ENCODE measurements at regions not wholly inside any gene's neighbourhood (a gene's known extent, or its start where the extent isn't known, plus 50 kb on each side); places are given as distances from the start of the nearest gene placed in this dataset.
"Not testable (repeated sequence)": the region's sequence is repeated elsewhere in the genome, so short reads cannot be mapped to it uniquely, and the experiment has no call there.

DNA sequence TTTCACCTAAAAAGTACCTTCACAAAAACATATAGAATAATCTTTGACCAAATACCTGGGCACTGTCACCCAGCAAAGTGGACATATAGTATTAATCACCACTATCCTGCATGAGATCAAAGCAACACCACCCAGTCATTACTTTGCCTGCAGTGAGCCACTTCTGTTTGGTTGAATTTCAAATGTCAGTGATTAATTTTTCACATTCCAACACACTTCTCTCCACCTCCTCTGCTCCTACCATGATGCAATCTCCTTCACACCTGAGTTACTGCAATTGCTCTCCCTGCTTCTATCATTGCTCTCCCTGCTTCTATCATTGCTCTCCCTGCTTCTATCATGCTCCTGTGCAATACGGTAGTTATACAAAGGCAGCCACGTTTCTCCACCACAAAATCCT lies 106.1 kb upstream of the NETO1 start:
- Histone ChIP-seq H3K27ac (no peak overlapping the region), H3K4me3 (no peak overlapping the region), H3K4me1 (no peaks in the 10 kb centered on the region), H3K36me3 (no peaks in the 10 kb centered on the region), H3K9me3 (no peaks in the 10 kb centered on the region), H3K27me3 (no peaks in the 10 kb centered on the region)
- no peak for DNase-seq (ENCODE audit: extremely low spot score in 2 of 2)
- intact Hi-C loops (cut with DNase I): no loop called here
- TF ChIP-seq, protein P1, sequence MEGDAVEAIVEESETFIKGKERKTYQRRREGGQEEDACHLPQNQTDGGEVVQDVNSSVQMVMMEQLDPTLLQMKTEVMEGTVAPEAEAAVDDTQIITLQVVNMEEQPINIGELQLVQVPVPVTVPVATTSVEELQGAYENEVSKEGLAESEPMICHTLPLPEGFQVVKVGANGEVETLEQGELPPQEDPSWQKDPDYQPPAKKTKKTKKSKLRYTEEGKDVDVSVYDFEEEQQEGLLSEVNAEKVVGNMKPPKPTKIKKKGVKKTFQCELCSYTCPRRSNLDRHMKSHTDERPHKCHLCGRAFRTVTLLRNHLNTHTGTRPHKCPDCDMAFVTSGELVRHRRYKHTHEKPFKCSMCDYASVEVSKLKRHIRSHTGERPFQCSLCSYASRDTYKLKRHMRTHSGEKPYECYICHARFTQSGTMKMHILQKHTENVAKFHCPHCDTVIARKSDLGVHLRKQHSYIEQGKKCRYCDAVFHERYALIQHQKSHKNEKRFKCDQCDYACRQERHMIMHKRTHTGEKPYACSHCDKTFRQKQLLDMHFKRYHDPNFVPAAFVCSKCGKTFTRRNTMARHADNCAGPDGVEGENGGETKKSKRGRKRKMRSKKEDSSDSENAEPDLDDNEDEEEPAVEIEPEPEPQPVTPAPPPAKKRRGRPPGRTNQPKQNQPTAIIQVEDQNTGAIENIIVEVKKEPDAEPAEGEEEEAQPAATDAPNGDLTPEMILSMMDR (IDR thresholded peaks at IDR 0.05): no peak
- TF ChIP-seq POLR2AphosphoS5 (IDR thresholded peaks at IDR 0.05; ENCODE audit: insufficient read depth in 1 of 2, low read depth in 1 of 2) (no peak), POLR2A (IDR thresholded peaks at IDR 0.05) (no peak)

DNA sequence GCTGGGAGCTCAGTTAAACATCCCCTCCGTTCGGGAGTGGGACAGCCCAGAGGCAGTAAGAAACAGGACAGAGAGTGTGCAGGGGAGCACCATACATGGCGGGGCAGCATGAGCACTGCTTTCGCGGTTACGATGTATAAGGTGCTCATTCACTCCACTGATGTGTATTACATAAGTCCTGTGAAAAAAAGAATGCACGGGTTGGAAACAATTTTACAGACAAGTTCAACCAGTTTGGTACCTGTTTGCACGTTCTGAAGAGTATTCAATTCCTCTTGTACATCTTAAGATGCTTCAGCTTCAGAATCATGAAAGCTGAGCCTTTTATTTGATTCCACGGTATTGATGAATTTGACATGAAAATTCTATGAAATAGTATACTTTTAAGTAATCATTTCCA lies 97.8 kb upstream of the NETO1 start:
- Histone ChIP-seq H3K4me1 (no peaks in the 10 kb centered on the region), H3K9me3 (no peaks in the 10 kb centered on the region), H3K4me3 (no peak overlapping the region), H3K27me3 (no peaks in the 10 kb centered on the region), H3K36me3 (no peaks in the 10 kb centered on the region), H3K27ac (no peak overlapping the region)
- intact Hi-C loops (cut with DNase I): loop anchor here (10.0 kb wide), 1 partner anchor 1989 kb away; no protein-coding TSS in a partner anchor
- no peak for DNase-seq (ENCODE audit: extremely low spot score in 2 of 2)
- TF ChIP-seq, protein P1 (IDR thresholded peaks at IDR 0.05): no peak
- TF ChIP-seq POLR2A (IDR thresholded peaks at IDR 0.05) (no peak), POLR2AphosphoS5 (IDR thresholded peaks at IDR 0.05; ENCODE audit: insufficient read depth in 1 of 2, low read depth in 1 of 2) (no peak)

DNA sequence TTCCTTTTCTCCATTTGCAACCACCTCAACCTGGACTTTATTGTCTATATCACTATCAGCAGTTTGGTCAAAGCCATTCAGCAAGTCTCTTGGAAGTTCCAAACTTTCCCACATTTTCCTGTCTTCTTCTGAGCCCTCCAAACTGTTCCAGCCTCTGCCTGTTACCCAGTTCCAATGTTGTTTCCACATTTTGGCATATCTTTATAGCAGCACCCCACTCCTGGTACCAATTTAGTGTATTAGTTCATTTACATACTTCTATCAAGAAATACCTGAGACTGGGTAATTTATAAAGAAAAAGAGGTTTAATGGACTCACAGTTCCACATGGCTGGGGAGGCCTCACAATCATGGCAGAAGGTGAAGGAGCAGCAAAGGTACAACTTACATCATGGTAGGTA lies 90.4 kb upstream of the NETO1 start:
- H3K4me3 ChIP-seq: not testable (repeated sequence)

DNA sequence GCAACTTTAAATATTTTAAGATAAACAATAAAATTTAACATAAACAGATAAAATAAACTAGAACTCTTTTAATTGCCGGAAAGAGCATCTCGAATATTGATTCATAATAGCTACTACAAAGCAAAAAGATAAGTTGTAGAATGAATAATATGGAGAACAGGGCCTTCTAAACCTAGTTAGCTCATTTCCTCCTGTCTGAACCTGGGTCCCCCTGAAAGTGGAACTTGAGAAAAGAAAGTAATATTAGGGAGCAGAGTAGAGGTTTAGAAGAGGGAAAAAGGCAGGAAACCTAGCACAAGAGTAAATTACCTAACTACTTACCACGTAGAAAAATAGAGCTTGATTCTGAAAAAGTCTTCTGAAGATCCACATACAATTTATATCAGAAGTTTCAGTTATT lies 80.7 kb upstream of the NETO1 start:
- intact Hi-C loops (cut with DNase I): no loop called here
- H3K4me3 ChIP-seq: no peak overlapping the region
- no peak for DNase-seq (ENCODE audit: extremely low spot score in 2 of 2)
- H3K36me3 ChIP-seq: no peaks in the 10 kb centered on the region
- H3K4me1 ChIP-seq: no peaks in the 10 kb centered on the region
- no peaks in the 10 kb centered on the region for H3K9me3 ChIP-seq
- no peak overlapping the region for H3K27ac ChIP-seq
- TF ChIP-seq POLR2A (IDR thresholded peaks at IDR 0.05): no peak
- TF ChIP-seq, protein P1 (IDR thresholded peaks at IDR 0.05): no peak
- TF ChIP-seq POLR2AphosphoS5 (IDR thresholded peaks at IDR 0.05; ENCODE audit: insufficient read depth in 1 of 2, low read depth in 1 of 2): no peak
- H3K27me3 ChIP-seq: no peaks in the 10 kb centered on the region

More for the DNA sequence above, 90.4 kb upstream of the NETO1 start:
- H3K4me1 ChIP-seq; H3K36me3 ChIP-seq; H3K9me3 ChIP-seq; H3K27ac ChIP-seq; DNase-seq (ENCODE audit: extremely low spot score in 2 of 2); H3K27me3 ChIP-seq: not testable (repeated sequence)
- intact Hi-C loops (cut with DNase I): loop anchor here (10.0 kb wide), 1 partner anchor 63 kb away; no protein-coding TSS in a partner anchor

DNA sequence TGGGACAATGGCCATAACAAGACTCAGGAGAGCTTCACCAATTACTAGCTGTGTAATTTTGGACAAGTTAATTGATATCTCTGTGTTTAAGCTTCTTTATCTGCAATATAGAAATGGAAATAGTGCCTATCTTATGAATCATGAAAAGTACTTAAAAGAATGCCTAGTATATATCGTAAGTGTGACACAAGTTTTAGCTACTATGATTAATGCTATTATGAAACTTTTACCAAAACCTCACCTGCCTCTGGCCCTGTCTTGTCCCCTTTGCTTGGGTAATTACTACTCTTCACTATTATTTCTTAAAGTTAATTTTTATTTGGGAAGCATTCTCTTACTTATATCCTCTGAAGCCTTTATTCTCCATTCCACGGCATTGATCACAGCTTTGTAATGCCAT lies 75.0 kb upstream of the NETO1 start:
- no peaks in the 10 kb centered on the region for H3K4me1 ChIP-seq
- no peaks in the 10 kb centered on the region for H3K27me3 ChIP-seq
- intact Hi-C loops (cut with DNase I): no loop called here
- H3K36me3 ChIP-seq: no peaks in the 10 kb centered on the region
- no peak for DNase-seq (ENCODE audit: extremely low spot score in 2 of 2)
- no peak overlapping the region for H3K4me3 ChIP-seq
- TF ChIP-seq, protein P1 (IDR thresholded peaks at IDR 0.05): no peak
- no peak for TF ChIP-seq POLR2AphosphoS5 (IDR thresholded peaks at IDR 0.05; ENCODE audit: insufficient read depth in 1 of 2, low read depth in 1 of 2)
- TF ChIP-seq POLR2A (IDR thresholded peaks at IDR 0.05): no peak
- H3K9me3 ChIP-seq: no peaks in the 10 kb centered on the region
- H3K27ac ChIP-seq: no peak overlapping the region

DNA sequence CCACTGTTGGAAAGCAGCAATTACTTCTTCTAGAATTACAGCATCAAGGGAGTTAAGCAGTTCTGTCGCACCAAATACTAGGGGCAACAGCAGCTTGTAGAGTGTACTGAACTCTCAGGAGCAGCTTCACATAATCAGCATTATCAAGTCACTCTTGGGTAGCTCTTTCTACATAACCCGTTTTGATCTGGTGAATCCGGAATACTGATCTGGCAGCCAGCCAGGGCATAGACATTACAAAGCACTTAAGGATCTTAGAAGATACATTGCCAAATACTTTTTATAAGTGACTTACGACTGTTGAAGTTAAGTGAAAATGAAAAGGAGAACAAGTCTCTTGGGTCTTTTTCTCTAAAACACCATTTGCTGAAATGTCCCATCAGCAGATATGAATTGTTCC lies 73.2 kb upstream of the NETO1 start:
- TF ChIP-seq, protein P1 (IDR thresholded peaks at IDR 0.05): no peak
- no peak for TF ChIP-seq POLR2AphosphoS5 (IDR thresholded peaks at IDR 0.05; ENCODE audit: insufficient read depth in 1 of 2, low read depth in 1 of 2)
- TF ChIP-seq POLR2A (IDR thresholded peaks at IDR 0.05): no peak
- H3K36me3 ChIP-seq: no peaks in the 10 kb centered on the region
- intact Hi-C loops (cut with DNase I): no loop called here
- no peak for DNase-seq (ENCODE audit: extremely low spot score in 2 of 2)
- no peaks in the 10 kb centered on the region for H3K9me3 ChIP-seq
- H3K4me3 ChIP-seq: no peak overlapping the region
- H3K4me1 ChIP-seq: no peaks in the 10 kb centered on the region
- H3K27me3 ChIP-seq: no peaks in the 10 kb centered on the region
- no peak overlapping the region for H3K27ac ChIP-seq

Measured in vagina (tissue), 2 donors.